ENCODE measurements at regions not wholly inside any gene's neighbourhood (a gene's known extent, or its start where the extent isn't known, plus 50 kb on each side); places are given as distances from the start of the nearest gene placed in this dataset.

GRCh38 chr2:39506215-39506614, 69.1 kb upstream of the MAP4K3 start:
- TF ChIP-seq, protein P1, sequence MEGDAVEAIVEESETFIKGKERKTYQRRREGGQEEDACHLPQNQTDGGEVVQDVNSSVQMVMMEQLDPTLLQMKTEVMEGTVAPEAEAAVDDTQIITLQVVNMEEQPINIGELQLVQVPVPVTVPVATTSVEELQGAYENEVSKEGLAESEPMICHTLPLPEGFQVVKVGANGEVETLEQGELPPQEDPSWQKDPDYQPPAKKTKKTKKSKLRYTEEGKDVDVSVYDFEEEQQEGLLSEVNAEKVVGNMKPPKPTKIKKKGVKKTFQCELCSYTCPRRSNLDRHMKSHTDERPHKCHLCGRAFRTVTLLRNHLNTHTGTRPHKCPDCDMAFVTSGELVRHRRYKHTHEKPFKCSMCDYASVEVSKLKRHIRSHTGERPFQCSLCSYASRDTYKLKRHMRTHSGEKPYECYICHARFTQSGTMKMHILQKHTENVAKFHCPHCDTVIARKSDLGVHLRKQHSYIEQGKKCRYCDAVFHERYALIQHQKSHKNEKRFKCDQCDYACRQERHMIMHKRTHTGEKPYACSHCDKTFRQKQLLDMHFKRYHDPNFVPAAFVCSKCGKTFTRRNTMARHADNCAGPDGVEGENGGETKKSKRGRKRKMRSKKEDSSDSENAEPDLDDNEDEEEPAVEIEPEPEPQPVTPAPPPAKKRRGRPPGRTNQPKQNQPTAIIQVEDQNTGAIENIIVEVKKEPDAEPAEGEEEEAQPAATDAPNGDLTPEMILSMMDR (IDR thresholded peaks at IDR 0.05) = no peak
- TF ChIP-seq EP300 (IDR thresholded peaks at IDR 0.05) (no peak), POLR2A (IDR thresholded peaks at IDR 0.05) (no peak), POLR2AphosphoS5 (IDR thresholded peaks at IDR 0.05) (no peak)

Measured in stomach (tissue), 4 donors.